SK-N-MC (cell line): ENCODE measurements at regions not wholly inside any gene's neighbourhood (a gene's known extent, or its start where the extent isn't known, plus 50 kb on each side); places are given as distances from the start of the nearest gene placed in this dataset.

ENCODE experiments used
- EZH2 ChIP-seq: fragments of 200-600 bp; sonication (generic); IDR thresholded peaks from one replicate; pipeline ENCODE4 v1.6.1; 2017; ENCODE audit warnings: antibody characterized with exemption
- FOXP2 ChIP-seq: optimal IDR thresholded peaks from 2 replicates; pipeline ENCODE3; 2011; ENCODE audit warnings: mild to moderate bottlenecking, moderate library complexity; ENCODE audit not compliant: insufficient read depth; ENCODE audit errors: extremely low read length, control extremely low read depth
- POLR2AphosphoS5 ChIP-seq: IDR thresholded peaks from 2 replicates; pipeline ENCODE4 v1.6.1; 2012; ENCODE audit warnings: mild to moderate bottlenecking, low read depth, low read length, borderline replicate concordance

GRCh38 chr20:43334080-43334479 lies 123.6 kb upstream of the SRSF6 start:
- TF ChIP-seq POLR2AphosphoS5 (no peak), EZH2 (no peak), FOXP2 (no peak)
